Skeletal muscle tissue (tissue), 3 donors: ENCODE measurements at regions not wholly inside any gene's neighbourhood (a gene's known extent, or its start where the extent isn't known, plus 50 kb on each side); places are given as distances from the start of the nearest gene placed in this dataset.

Experiments used
- H3K27ac ChIP-seq: one replicate; pipeline ENCODE4 v1.7.0; 2013; ENCODE audit warnings: mild to moderate bottlenecking, low read depth, low read length, inconsistent platforms
- H3K27me3 ChIP-seq, 3 donors: one replicate each; pipeline ENCODE4 v1.7.0; 2013; ENCODE audit warnings: low read length in 3 of 3; ENCODE audit not compliant: control insufficient read depth in 3 of 3, insufficient read depth in 3 of 3
- H3K36me3 ChIP-seq, 3 donors: one replicate each; pipeline ENCODE4 v1.7.0; 2013; ENCODE audit warnings: low read length in 3 of 3; ENCODE audit not compliant: control insufficient read depth in 3 of 3, insufficient read depth in 3 of 3
- H3K4me1 ChIP-seq, 3 donors: one replicate each; pipeline ENCODE4 v1.7.0; 2013; ENCODE audit warnings: low read length in 3 of 3, mild to moderate bottlenecking in 3 of 3; ENCODE audit not compliant: control insufficient read depth in 3 of 3, insufficient read depth in 3 of 3
- H3K4me3 ChIP-seq, 3 donors: one replicate each; pipeline ENCODE4 v1.7.0; 2013; ENCODE audit warnings: low read length in 3 of 3
- H3K9ac ChIP-seq, 3 donors: one replicate each; pipeline ENCODE4 v1.7.0; 2013; ENCODE audit warnings: low read length in 3 of 3, mild to moderate bottlenecking in 3 of 3, moderate library complexity in 2 of 3, low read depth in 1 of 3
- H3K9me3 ChIP-seq, 3 donors: one replicate each; pipeline ENCODE4 v1.7.0; 2013; ENCODE audit warnings: low read length in 3 of 3; ENCODE audit not compliant: control insufficient read depth in 3 of 3
- donor health status: Osteomylitis.

DNA sequence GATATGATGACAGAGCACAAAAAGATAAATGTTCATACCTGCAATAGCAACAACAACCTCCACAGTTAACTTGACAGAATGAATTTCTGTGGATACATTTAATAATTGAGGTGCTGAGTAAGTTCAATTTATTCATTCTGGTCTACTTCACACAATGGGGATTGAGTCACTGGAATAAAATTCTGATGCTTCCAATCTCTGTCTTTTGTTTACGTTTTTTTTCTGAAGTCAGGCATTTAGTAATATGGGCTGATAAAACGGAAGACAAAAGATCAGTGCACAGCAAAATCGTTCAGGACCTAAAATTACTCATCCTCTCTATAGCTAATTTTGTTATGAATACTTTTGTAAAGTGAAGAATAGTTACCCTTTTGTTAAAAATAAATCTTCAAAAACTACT lies 565.9 kb upstream of the CCDC54 start:
- no peaks in the 10 kb centered on the region for H3K27me3 ChIP-seq
- no peaks in the 10 kb centered on the region for H3K9me3 ChIP-seq
- no peak overlapping the region for H3K9ac ChIP-seq
- no peak overlapping the region for H3K27ac ChIP-seq
- H3K4me3 ChIP-seq, result no peak overlapping the region
- H3K36me3 ChIP-seq, result no peaks in the 10 kb centered on the region
- peaks cover 2 to 9% (median 7%) of the 10 kb centered on the region in 3 donors for H3K4me1 ChIP-seq

DNA sequence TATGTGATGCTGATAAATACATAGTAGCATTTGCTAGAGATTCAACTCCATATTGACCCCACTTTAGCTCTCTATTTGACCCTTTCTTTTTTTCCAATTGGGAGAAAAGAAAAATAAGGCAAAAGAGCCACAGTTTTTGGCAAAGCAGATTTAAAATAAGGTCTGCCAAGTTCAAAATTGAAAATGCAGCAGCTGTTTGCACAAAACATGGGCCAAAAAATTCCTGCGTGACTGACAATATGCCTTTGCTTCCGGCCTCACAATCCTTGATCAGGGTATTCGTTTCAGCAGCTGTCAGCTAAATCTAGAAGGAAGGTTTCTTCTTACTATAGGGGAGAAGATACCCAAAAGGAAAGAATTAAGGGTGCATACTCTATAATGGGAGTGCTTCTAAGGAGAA lies 563.5 kb upstream of the CCDC54 start:
- H3K9ac ChIP-seq, result no peak overlapping the region
- H3K9me3 ChIP-seq, result no peaks in the 10 kb centered on the region

DNA sequence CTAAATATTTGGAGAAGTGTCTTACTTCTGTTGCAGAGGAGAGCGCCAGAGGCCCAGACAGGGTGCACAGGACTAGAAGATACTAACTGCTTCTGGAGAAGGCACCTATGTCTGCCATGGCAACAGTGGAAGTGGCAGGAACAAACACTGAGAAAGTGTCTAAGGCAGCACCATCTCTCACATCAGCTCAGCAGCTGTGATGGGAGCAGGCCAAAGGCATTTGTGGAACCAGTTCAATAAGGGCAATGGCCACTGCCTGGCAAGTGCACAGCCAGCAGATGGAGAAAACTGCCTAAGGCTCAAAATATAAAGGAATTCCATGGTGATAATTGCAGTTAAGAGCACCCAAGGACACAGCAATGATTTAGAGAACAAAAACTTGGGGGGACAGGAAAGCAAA lies 563.0 kb upstream of the CCDC54 start:
- Histone ChIP-seq H3K9me3 (no peaks in the 10 kb centered on the region), H3K4me3 (no peak overlapping the region), H3K36me3 (no peaks in the 10 kb centered on the region), H3K27me3 (no peaks in the 10 kb centered on the region), H3K4me1 (peaks cover 2 to 9% (median 7%) of the 10 kb centered on the region in 3 donors), H3K9ac (no peak overlapping the region), H3K27ac (no peak overlapping the region)

More for the DNA sequence above, 563.5 kb upstream of the CCDC54 start:
- no peak overlapping the region for H3K27ac ChIP-seq
- H3K4me1 ChIP-seq, result peaks cover 2 to 9% (median 7%) of the 10 kb centered on the region in 3 donors
- H3K36me3 ChIP-seq, result no peaks in the 10 kb centered on the region
- no peak overlapping the region for H3K4me3 ChIP-seq
- no peaks in the 10 kb centered on the region for H3K27me3 ChIP-seq

DNA sequence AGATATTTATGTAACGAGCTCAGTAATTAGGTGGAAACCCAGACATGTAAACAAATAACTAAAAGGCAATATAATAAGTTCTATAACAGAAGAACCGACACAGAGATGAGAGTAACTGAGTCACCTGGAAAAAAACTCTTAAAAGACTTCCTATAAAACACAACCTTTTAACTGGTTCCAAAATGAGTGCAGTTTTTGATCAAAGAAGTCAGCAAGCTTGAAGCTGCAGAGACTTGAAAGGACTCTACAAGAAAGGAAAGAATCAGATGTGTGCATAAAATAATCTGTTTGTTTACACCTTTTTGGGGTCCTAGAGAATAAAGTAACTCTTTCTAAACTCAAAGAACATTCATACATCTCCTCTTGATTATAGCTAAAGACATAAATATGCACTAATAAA lies 560.4 kb upstream of the CCDC54 start:
- no peaks in the 10 kb centered on the region for H3K27me3 ChIP-seq
- peaks cover 2 to 7% (median 5%) of the 10 kb centered on the region in 3 donors for H3K4me1 ChIP-seq
- no peak overlapping the region for H3K27ac ChIP-seq
- no peak overlapping the region for H3K4me3 ChIP-seq
- no peak overlapping the region for H3K9ac ChIP-seq
- no peaks in the 10 kb centered on the region for H3K36me3 ChIP-seq
- no peaks in the 10 kb centered on the region for H3K9me3 ChIP-seq

DNA sequence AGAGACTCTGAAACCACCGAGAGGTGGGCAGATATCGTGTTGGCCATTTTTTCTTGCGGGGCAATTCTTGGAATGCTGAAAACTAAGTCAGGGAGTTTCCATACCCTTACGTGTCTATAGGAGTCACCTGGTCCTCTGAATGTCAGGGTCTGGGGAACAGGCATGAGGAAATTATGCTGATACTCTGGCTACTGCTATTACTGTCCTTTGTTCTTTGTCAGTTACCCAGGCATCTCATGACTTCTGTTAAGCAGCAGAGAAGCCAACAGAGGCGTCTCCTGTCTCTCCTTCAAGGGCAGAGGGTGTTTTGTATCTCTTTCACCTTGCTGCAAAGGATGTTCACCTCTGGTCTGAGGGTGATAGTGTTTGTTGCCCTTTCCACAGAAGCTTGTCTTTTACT lies 559.5 kb upstream of the CCDC54 start:
- Histone ChIP-seq H3K4me3 (no peak overlapping the region), H3K27ac (no peak overlapping the region), H3K9ac (no peak overlapping the region), H3K36me3 (no peaks in the 10 kb centered on the region), H3K4me1 (peaks cover 2 to 7% (median 5%) of the 10 kb centered on the region in 3 donors), H3K9me3 (no peaks in the 10 kb centered on the region), H3K27me3 (no peaks in the 10 kb centered on the region)

DNA sequence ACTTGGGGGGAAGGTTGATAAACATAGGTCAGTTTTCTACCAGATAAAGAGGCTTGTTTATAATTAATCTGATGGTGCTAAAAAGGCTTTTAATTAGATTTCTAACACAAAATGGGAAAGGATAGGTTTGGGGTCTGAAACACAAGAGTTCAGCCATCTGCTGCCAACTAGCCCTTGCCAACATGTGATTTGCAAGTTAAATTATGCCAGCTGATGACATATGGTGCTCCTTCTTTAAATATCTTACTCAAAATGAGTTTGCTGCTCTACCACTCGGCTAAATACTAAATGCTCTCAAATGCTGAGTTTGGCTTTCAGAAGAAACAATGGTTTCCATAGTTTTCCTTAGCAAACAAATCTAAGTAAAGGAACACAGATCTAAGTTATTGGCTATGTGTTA lies 557.8 kb upstream of the CCDC54 start:
- Histone ChIP-seq H3K9ac (no peak overlapping the region), H3K4me3 (no peak overlapping the region), H3K9me3 (no peaks in the 10 kb centered on the region), H3K36me3 (no peaks in the 10 kb centered on the region), H3K27ac (no peak overlapping the region), H3K4me1 (peaks cover 0 to under 1% (median under 1%) of the 10 kb centered on the region in 3 donors), H3K27me3 (no peaks in the 10 kb centered on the region)

DNA sequence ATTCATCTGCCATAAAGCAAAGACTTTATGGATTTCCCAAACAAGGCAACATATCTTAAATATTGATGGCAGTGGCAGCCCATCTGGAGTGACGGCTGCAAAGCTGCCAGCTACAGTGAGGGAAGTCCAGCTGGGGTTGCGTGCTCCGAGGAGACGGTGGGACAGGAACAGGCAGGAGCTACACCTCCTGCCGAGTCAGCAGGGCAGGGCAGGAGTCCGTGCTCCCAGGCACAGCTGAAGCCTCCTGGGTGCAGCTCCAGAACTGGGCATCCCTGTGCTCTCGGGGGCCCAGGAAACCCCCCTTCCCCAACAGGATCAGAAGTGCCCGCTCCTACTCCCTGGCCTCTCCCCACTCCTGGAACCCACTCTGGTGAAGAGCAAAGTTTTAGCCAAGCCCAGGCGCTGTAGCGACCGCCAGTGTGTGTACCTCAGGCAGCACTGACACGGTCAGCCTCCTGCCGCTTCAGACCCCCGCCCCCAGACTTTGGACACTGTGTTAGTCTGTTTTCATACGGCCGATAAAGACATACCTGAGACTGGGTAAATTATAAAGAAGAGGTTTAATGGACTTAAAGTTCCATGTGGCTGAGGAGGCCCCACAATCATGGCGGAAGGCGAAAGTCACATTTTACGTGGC lies 556.4 kb upstream of the CCDC54 start:
- no peaks in the 10 kb centered on the region for H3K36me3 ChIP-seq
- H3K27ac ChIP-seq, result no peak overlapping the region
- no peaks in the 10 kb centered on the region for H3K9me3 ChIP-seq
- H3K4me3 ChIP-seq, result no peak overlapping the region
- no peaks in the 10 kb centered on the region for H3K27me3 ChIP-seq
- H3K4me1 ChIP-seq, result peaks cover 0 to 2% (median 0%) of the 10 kb centered on the region in 3 donors
- H3K9ac ChIP-seq, result no peak overlapping the region

DNA sequence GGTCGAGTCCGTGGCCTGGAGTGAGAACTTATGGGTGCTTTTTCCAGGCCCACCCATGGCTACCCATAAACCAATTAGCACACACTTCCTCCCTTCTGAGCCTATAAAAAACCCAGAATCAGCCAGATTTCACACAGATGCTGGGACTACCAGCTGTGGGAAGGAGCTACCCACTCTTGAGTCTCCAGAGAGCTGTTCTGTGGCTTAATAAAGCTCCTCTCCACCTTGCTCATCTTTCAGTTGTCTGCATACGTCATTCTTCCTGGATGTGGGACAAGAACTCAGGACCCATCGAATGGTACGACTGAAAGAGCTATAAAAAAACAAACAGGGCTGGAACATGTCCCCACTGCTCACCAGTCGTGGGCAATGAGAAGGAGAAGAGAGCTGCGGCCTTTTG lies 555.4 kb upstream of the CCDC54 start:
- no peaks in the 10 kb centered on the region for H3K27me3 ChIP-seq
- no peak overlapping the region for H3K9ac ChIP-seq
- H3K4me3 ChIP-seq, result no peak overlapping the region
- peaks cover 0 to 3% (median 0%) of the 10 kb centered on the region in 3 donors for H3K4me1 ChIP-seq
- no peaks in the 10 kb centered on the region for H3K36me3 ChIP-seq
- no peak overlapping the region for H3K27ac ChIP-seq
- H3K9me3 ChIP-seq, result no peaks in the 10 kb centered on the region

DNA sequence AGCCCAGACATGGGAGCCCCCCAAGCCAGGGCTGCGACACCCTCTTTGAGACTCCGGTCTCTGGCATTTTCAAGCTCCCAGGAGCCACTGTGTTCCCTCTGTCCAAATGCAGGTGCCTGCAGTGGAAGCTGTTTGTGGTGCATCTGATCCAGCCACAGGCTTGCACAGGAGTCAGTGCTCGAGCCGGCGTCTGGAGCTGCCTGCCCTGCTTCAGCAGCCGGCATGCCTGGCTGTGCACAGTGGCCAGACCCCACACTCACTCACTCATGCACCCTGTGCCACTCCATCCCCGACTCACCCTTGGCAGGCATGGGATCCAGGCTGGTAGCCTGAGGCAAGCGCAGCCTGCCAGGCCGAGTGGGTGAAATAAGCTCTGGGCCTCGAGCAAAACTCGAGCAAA lies 555.0 kb upstream of the CCDC54 start:
- Histone ChIP-seq H3K27me3 (no peaks in the 10 kb centered on the region), H3K27ac (no peak overlapping the region), H3K36me3 (no peaks in the 10 kb centered on the region), H3K9ac (no peak overlapping the region), H3K4me3 (no peak overlapping the region), H3K9me3 (no peaks in the 10 kb centered on the region), H3K4me1 (peaks cover 0 to 3% (median 0%) of the 10 kb centered on the region in 3 donors)

DNA sequence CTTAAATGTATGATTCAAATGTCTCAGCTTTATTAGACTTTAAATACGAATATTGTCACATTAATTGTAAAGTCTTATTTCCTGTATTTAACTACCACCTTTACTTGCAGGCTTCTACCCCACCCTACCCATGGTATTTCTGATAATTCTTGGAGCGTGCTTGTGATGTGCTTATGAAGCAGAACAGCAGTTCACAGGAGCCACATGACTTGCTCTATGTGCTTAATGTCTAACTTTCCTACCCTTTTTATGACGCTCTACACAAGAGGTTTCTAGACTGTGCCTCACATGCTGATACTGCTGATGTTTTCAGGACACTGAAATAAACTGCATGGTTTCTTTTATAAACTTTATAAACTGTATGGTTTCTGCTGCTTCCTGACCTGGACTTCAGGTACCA lies 553.5 kb upstream of the CCDC54 start:
- Histone ChIP-seq H3K36me3 (no peaks in the 10 kb centered on the region), H3K4me1 (peaks cover 0 to 3% (median 0%) of the 10 kb centered on the region in 3 donors), H3K9ac (no peak overlapping the region), H3K4me3 (no peak overlapping the region), H3K27ac (no peak overlapping the region), H3K27me3 (no peaks in the 10 kb centered on the region), H3K9me3 (no peaks in the 10 kb centered on the region)
